HG03196 (cell line): ENCODE measurements at regions not wholly inside any gene's neighbourhood (a gene's known extent, or its start where the extent isn't known, plus 50 kb on each side); places are given as distances from the start of the nearest gene placed in this dataset.

ENCODE experiments used
- ATAC-seq: cut with Tn5 transposase; IDR thresholded peaks from one replicate; pipeline ENCODE4 v1.9.1; 2021; ENCODE audit not compliant: unreplicated experiment

DNA sequence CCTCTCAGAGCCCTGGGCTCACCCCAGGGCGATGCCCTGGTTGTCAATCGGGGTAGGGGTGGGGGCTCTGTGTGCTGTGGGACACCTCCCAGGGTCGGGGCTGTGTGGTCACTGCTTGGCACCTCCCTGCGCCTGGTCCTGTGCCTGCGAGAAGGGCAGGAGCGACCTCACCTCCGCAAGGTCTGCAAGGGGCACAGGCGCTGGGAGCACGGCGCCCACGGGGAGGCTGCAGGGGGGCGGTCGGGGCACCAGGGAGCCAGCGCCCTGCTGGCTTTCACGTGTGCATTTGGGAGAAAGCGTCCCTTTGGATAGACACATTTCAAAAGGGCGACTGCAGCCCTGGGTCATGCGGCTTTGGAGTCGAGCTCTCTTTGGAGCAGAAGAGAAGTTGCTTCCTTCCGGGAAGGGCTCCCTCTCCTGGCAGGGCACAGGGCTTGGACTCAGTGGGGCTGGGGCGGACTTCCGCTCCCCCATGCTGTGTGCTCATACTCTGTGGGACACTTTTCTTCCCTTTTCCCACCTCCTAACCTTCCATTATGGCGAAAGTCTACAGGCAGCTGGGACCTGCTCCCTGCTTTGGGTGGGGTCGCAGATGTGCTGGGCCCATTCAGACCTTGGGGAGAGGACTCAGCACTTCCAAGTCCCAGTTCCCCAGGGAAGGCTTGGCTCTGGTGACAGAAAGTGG, 52.9 kb upstream of the SLC28A3 start:
- no peak for ATAC-seq

DNA sequence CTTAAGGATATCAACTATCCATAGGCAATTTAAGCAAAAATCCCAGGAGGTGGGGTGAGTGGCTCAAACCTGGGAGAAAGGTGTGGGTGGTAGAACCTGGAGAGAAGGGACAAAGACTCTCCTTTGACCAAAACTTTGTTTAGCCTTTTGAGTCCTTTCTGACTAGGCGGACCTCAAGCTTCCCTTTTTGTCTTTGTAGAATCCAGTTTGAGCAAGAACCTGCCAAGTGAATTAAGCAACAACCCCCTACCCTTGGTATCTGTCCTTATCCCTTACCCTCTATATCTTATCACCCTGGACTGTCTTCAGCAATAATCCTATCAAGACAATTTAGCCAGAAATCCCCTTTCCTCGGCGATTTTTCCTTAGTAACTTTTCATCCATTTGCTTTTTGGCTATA, 53.5 kb upstream of the SLC28A3 start:
- no peak for ATAC-seq

DNA sequence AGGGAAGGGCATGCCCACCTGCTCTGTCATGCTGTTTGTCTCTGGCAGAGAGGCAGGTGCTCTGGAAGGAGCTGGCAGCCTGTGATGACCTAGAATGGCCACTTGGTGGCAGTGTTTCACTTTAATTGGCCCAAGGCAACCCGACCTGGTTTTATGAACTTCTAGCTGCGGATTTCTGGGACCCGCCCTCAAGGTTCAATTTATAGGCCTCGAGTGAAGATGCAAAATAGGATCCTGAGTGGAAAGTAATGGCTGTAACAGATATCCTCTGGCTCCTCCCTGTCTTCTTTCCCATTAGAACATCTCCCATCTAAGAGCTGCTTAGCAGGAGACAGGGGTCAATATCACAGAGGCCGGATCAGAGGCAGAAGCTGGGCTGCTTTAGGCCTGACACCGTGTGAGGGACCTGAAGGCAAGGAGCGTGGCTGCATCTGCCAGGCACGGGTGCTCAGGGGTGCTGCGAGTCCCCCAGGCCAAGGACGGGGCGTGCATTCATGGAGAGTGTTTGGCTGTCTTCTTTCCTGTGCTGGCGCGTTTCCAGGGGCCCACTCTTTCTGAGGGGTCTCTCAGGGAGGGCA, 56.7 kb upstream of the SLC28A3 start:
- no peak for ATAC-seq

DNA sequence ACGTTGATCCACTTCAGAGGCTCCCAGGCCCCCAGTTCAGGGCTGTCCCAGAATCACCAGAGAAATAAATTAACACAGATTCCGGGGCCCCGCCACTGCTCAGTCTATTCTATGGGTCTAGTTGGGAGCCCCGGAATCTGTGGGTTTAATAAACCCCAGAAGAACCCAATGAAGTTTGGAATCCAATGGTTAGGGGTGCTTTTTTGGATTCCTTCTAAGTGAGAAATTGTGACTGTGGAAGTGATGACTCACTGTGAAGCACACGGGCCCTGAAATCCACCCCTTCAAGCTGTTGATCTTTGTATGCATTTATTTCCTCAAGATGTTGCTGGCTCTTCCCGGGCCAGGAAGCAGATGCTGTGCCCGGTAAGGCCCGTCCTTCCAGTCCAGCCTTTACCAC, 57.3 kb upstream of the SLC28A3 start:
- no peak for ATAC-seq

DNA sequence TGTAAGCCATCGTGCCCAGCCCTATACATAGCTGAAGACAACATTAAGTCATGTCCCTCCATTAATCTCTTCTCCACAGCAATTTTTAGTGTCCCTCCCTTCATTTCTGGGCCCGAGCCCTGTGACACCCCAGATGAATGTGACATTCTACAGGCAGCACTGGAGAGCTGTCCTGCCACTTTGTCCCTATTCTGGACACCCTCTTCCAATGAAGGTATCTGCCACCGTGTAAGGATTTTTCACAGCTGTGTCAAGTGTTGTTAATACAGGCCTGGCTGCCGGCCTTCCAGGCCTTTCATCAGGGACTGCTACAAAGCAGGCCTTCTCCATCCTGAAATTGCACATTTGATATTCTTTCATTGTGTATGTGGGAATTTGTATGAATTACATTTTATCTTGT, 62.0 kb upstream of the SLC28A3 start:
- no peak for ATAC-seq

DNA sequence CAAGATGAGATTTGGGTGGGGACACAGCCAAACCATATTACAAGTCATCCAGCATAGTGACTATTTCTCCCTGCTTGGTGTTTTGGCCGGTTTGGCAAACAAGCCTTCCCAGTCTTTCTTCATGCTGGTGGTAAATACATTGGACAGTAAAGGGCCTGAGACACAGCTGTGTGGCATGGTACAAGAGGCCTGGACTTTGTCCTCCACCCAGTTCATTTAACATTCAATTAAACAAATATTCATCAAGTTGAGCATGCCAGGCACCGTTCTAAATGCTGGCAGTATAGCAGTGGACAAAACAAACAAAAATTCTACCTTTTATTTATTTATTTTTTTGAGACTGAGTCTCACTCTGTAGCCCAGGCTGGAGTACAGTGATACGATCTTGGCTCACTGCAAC, 62.7 kb upstream of the SLC28A3 start:
- ATAC-seq = no peak

DNA sequence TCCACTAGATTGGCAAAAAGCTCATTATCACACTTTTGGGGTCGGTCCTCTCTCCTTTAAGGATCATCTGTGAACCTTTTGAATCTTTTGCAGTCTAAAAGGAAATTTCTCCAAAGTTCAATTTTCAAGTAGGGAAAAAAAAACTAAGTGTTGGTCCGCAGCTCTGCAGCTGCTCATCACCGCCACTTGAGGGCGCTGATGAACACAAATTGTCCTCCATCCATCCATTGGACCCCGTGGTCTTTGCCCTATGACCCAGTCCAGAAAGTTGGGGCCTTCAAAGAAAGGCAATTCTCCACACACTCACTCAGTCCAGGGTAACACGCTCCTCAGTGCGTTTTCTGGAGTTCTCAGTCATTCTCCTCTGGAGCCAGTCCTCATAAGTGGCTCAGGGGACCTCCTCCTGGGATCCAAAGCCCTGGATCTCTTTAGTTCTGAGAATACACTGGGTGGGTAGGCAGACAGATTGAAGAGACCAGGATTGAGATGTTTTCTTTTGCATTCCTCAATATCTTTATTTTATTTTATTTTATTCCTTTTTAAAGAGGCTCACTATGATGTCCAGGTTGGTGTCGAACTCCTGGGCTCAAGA, 63.6 kb upstream of the SLC28A3 start:
- no peak for ATAC-seq

DNA sequence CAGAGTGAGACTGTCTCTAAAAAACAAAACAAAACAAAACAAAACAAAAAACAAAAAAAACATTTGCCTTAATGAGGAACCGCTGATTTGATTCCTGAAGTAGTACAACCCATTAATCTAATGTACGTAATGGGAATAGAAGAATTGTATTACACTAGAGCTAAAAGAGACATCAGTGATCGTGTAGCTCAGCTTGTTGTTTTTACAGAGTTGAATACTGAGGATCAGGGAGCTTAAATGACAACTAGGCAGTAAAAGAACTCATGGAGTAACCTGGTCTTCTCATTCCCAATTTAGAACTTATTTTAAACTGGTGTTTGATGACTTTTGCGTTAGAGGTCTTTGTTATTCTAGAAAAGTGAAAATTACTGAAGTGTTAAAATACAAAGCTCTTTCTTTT, 65.1 kb upstream of the SLC28A3 start:
- no peak for ATAC-seq

DNA sequence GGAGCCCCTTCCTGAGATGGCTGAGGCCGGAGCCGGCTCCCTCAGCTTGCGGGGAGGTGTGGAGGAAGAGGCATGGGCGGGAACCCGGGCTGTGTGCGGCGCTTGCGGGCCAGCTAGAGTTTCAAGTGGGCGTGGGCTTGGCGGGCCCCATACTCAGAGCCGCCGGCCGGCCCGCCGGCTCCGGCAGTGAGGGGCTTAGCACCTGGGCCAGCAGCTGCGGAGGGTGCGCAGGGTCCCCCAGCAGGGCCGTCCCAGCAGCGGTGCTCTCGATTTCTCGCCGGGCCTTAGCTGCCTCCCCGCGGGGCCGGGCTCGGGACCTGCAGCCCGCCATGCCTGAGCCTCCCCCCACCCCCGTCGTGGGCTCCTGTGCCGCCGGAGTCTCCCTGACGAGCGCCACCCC, 67.9 kb upstream of the SLC28A3 start:
- ATAC-seq = no peak

DNA sequence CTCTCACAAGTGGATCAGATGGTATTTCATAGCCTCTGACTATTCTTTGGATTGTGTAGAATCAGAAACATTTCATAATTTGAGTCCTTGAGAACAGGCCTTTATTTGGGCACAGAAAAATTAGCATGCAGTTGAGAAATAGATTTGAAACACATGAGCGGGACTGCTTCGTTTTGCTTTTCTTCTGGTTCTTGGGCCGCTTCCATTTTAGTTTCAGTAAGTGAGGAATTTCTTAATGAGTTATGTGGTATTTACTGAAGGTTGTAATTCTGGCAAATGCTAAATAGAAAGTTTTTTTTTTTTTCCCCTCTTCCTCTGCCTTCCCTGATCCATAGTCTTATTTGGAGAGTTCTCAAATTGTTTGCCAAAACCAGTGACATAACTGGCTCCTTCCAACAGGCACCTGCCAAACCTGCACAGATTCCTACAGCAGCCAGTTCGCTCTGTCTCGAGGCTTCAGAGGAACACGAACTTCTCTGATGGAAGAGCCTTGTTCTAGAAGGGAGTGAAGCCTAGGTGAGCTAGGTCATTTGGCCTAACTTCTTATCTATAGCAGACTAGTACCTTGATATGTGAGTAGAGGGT, 71.2 kb upstream of the SLC28A3 start:
- no peak for ATAC-seq

DNA sequence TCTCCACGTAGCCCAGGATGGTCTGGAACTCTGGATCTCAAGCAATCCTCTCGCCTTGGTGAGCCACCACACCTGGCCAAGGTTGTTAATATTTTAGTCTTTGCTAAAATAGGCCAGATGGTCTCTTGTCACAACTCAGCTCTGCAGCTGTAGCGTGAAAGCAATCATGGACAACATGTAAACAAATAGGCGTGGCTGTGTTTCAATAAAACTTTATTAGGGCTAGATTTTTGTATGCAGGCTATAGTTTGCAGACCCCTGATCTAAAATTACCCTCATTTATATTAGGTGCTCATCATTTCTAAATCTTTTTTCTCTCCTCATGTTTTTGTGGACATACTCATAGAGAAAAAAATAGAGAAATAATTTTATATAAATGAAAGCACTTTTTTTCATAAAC, 72.1 kb upstream of the SLC28A3 start:
- ATAC-seq = no peak

DNA sequence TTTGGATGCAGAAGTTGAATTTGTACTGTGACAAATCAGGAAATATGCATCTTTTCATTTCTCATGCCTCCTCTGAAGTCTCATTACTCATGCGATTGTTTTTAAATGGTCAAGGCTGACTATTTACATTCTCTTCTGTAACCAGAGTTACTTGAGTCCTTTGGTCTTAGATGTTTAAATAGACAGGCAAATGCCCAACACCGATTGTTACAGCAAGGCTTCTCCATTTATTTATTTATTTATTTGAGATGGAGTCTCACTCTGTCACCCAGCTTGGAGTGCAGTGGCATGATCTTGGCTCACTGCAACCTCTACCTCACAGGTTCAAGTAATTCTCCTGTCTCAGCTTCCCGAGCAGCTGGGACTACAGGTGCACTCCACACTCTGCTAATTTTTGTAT, 72.7 kb upstream of the SLC28A3 start:
- ATAC-seq = no peak

DNA sequence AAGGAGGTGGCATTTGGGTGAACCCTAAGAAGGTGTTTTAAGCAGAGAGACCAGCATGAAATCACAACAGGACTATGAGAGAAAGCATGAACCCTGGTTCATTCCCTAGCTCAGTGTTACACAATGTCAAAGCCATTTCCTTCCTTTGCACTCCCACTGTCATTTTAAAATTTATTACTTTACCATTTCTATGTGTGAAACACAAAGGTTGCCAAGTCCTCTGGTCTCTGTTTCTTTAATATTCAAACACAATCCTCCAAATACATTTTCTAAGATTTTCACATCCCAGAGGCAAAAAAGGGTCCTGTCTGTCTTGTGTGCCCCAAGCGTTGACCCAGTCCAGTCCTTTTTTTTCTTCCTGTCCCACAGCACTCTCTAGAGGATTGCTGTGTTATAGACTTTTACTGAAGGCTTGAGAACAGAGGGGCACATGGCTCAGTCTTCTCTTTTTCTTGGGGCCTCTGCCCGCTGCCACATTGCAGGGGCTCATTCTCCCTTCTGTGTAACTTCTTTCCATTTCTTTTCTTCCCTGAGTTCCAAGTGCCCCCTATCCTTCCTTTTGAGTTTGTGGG, 78.6 kb upstream of the SLC28A3 start:
- ATAC-seq = no peak

DNA sequence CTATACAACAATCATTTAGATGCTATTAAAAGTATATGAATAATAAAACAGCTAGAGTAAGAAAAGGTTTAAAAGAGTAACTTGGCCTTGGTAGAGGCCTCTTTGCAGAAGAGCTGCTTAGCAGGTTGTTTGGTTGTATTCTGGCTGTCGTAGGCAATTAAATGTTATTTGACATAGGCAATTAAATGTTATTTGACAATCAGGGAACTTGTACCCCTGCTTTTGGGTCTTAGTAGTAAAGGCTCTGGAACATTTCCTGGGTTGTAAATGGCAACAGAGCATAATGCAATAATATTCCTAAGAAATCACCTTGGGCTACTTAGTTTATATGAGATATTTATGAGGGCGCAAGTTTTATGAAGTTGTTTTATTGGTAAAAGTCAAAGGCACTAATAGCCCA, 84.4 kb upstream of the SLC28A3 start:
- ATAC-seq = no peak

DNA sequence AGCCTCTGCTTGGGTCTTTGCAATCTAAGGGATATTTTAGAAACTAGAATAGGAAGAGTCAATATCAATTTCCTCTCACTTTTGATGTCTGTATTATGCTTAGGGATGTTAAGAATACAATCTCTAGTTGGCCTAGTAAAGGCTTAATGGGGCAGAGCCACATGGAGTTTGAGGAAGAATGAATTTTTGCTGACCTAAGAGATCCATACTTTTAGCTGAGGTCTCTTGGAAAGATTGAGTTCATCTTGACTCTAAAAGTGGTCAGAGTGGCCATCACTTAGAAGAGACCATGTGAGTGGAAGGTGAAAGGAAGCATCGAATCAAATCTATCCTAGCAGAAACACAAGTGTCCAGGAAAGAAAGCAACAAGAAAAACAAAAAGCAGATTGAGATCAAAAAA, 92.2 kb upstream of the SLC28A3 start:
- ATAC-seq = no peak

DNA sequence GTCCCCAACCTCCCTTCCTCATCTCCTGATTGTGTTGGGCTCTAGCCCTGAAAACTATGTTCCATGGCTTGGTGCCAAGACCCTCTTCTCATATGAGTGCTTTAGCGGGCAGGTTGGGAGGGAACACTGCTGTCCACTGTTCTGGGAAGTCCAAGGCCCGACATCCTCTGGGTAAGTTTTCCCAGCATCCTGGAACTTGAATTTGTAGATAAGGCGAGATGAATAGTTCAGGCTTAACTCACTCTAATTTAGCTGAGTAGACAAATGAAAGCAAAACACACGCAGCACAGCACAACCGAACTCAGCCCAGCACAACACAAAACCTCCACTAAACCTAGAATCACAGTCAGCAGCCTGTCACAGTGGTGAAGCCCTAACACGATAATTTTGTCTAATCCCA, 95.3 kb upstream of the SLC28A3 start:
- ATAC-seq = no peak

DNA sequence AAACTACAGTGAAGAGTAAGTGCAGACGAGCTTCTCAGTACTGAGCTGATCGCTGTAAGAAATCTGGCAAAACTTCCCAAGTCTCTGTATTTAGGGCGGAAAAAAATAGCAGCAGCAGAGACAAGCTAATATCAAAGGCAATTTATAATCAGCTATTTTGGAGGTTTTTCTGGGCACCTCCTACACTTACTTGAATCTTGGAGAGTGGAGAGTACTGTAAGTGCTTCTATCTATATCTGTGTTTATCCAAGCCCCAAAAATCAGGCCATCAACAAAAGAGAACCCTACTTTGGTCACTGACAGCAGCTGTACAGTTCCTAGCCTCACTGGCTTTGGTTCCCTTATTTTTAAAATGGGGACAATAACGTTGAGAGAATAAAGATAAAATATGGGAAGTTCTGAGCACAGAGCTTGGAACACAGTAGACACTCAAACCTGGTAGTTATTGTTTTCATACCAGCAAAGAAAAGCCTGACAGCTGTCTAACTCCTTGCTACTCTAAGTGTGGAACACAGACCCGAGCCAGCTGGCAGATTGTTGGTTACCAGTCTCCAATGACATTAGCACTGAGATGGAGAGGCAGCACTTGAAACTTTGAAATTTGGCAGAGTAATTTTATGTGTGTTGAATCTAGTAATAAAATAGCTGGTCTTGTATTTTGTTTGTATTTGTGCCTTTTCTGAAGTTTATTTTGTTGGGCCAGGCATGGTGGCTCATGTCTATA, 96.0 kb upstream of the SLC28A3 start:
- ATAC-seq = no peak

DNA sequence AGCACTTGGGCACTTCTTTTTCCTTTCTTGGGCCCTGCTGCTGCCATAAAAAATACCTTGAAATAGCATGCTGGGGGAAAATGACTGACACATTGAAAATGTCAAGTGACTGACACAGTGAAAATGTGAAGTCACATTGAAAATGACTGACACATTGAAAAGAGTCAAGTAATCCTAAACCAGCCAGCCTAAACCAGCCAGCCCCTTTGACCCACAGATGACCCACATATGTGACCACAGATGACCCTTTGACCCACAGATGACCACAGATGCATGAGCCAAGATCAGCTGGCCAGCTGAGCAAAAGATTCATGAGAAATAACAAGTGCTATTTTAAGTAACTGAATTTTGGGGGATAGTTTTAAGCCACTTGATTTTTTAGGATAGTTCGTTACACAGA, 97.8 kb upstream of the SLC28A3 start:
- ATAC-seq = no peak

DNA sequence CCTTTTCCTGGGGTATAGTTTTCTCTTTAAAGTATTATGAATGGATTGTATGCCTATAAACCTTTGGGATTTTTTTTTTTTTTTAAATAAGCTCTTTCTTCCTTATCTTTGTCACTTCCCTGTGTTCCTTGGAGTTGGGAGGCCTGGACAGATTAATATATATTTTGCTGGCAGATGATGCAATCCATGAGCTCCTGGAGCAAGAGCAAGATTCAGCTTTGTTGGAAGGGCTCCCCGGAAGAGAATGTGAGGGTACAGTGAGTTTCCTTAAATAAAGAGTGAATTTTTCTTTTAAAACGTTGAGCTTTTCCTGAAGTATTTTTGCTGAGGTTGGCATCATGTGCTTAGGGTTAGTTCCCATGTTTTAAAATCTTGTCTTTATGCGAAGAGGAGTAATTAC, 98.7 kb upstream of the SLC28A3 start:
- ATAC-seq = no peak

DNA sequence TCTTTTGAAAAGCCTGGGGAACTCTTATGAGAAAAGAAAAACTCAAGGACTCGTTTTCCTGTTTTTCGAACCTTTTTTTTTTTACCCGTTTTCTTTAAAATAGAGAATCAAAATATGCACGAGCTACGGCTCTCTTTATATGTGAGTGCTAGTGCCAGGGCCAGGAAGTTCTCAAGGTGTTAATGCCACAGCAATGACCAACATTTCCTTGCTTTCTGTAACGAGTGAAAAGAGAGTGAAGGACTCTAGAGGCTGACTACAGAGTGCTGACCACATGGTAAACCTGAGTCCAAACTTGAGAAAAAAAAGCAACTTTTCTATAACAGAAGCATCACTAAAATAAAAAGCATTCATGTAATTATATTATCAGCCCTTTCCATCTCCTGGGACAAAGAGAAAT, 102.2 kb upstream of the SLC28A3 start:
- ATAC-seq = no peak

DNA sequence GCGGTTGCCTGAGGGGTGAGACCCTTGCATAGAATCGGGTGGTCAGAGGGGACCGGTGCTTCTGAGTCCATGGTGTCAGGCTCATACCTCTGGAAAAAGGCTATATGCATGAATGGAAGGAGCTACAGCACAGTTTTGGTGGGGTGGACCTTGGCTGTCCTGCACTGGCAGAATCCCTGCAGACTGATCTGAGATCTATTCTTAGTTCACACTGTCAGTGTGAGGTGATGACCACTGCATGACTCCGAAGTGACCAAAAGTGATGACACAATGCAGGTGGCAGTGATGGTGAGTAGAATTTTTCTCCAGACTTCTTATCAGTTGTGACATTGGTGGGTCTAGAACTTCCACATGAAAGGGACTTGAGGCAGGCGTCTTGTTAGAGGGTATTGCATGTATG, 105.2 kb upstream of the SLC28A3 start:
- no peak for ATAC-seq

DNA sequence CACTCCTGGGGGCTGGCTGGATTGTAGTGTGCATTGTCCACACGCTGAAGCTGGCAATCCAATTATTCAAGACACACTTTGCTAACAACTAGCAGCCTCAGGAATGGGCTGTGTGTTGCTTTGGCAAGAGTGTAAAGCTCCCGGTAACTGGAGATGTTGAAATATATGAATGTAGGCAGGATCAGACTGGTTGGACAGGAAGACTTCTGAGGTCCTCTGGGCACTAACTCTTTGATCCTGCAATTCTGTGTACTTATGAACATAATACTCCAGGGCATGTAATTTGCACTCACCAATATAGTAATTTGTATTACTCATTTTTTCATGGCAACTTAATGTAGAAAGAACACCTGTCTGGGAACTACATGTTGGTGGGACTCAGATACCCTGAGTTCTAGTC, 106.7 kb upstream of the SLC28A3 start:
- no peak for ATAC-seq
